Glomerular visceral epithelial cell (primary cell): ENCODE measurements at regions not wholly inside any gene's neighbourhood (a gene's known extent, or its start where the extent isn't known, plus 50 kb on each side); places are given as distances from the start of the nearest gene placed in this dataset.
"Not testable (repeated sequence)": the region's sequence is repeated elsewhere in the genome, so short reads cannot be mapped to it uniquely, and the experiment has no call there.

Experiments
- DNase-seq: peaks from one replicate; pipeline ENCODE4 v3.0.0-alpha.2; 2016; ENCODE audit errors: extremely low spot score

- DNase-seq = no peak
Observed at GRCh38 chr3:86794361-86795065, 196.4 kb downstream of the VGLL3 start.

GRCh38 chr3:86793786-86794185, 197.2 kb downstream of the VGLL3 start:
- peak; percentile 89 for DNase-seq

DNA sequence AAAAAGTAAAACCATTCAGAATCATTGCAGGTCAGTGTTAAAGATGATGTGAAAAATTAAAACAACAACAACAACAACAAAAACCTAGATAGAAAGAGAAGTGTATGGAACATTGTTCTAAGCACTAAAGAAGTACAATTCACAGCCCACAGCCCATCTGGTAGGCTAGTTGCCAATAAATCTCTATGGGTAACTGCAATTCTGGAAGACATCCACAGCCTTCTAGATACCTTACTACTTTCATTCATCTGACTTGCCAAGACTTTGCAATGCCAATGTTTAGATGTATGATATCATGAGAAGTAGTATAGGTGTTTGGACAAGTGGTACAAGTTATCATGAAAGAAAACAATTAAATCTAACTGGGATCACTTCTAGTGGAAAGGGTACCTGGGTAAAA, 198.6 kb downstream of the VGLL3 start:
- peak; percentile 22 for DNase-seq

DNA sequence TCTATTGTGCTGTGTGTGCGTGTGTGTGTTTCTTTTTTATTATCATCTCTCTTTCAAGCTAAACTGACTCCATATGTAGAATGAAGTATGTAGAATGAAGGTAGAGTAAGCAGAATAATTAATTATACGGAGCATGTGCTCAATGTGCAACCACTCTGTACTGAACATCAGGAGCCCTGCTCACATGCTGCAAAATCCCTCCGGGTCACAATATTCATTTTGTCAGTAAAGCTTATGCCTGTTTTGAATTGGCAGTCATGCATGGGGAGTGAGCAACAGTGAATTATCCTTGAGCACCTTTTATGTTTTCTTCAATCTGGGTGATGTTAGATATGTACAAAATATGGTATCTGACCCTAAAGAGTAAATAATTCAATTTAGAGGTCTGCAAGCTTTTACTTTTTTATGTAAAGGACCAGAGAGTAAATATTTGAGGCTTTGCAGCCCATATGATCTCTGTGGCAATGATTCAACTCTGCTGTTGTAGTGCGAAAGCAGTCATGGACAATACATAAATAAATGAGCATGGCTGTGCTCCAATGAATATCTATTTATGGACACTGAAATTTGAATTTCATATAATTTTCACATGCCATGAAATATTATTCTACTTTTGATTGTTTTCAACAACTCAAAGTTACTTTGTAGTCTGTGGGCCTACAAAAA, 199.9 kb downstream of the VGLL3 start:
- DNase-seq = no peak

- peak; percentile 74 for DNase-seq
Observed at GRCh38 chr3:86788371-86788770, 202.6 kb downstream of the VGLL3 start.

DNA sequence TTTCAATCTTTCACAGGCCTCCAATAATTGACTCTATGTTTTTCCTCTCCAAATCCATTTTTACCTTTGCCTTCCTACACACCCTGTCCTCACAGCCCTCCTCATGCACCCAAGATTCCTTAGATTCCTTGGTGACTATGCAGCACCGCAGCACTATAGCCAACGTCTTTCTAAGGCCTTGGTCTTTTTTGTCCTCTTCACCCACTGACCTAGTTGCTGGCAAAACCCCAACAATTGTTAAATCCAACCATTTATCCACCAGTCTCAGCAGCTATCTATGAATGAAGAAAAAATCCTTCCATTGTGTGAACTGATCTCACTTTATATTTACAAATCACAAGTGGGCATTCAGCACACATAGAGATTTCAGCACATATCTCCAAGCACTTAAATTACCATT, 203.9 kb downstream of the VGLL3 start:
- peak; percentile 70 for DNase-seq

DNA sequence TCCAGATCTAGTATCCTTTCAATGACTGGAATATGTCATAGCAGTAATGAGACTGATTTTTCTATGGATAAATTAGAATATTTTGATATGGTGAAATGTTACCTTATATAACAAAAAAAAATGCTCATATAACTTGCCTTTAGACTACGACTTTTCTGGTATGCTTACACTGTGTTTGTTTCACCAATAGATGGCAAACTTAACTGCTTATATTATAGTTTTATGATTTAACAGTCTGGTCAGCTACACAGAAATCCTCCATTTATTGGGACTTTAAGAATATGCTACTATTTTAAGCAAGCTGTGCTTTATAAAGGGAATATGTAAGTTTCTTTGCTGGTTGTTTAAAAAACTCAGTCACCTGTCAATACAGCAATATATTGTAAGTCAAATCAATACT, 205.6 kb downstream of the VGLL3 start:
- DNase-seq = peak; percentile 25

- no peak for DNase-seq
Observed at GRCh38 chr3:86782866-86783265, 208.1 kb downstream of the VGLL3 start.

DNA sequence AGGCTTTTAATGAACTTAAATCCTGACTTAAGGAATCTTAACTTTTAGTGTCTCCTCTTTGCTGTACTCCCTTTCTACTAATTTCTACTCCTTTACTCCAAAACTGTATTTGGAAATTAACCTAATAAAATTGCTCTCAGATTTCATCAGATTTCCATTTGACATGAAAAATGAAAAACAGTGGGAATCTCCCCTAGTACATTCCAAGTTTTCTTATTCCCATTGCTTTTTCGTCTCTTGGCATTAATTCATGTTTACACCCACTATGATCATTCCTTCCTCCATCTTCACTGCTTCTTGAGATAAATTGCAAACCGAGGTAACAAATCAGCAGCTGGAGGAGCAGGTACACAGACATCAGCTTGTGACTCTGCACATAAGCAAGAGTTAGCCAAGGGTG, 208.7 kb downstream of the VGLL3 start:
- DNase-seq = no peak

DNA sequence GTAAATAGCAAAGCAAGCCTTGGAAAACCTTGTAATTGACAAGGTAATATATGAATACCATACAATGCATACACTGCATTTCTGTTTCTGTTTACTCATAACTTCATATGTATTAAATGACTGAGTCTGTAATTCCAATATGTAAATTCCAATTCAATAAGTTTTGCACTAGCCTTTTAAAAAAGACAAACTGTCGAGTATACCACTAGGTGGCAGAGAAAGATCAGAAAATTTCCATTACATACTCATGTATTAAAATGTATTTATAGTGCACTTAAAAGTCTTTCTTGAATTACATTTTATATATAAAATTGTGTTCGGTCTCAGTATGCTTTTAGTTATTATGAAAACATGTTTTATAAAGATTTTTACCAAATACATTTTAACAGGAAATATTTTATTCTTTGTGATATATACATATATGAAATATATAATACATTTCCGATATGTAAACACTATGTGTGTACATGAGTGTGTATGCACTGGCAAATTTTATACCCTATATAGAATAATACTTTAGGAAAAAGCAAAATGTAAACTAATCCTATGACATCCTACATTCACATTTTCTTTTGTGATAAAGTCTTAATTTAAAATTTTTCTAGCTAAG, 216.8 kb downstream of the VGLL3 start:
- DNase-seq = peak; percentile 39

GRCh38 chr3:86772699-86773098, 218.2 kb downstream of the VGLL3 start:
- no peak for DNase-seq

DNA sequence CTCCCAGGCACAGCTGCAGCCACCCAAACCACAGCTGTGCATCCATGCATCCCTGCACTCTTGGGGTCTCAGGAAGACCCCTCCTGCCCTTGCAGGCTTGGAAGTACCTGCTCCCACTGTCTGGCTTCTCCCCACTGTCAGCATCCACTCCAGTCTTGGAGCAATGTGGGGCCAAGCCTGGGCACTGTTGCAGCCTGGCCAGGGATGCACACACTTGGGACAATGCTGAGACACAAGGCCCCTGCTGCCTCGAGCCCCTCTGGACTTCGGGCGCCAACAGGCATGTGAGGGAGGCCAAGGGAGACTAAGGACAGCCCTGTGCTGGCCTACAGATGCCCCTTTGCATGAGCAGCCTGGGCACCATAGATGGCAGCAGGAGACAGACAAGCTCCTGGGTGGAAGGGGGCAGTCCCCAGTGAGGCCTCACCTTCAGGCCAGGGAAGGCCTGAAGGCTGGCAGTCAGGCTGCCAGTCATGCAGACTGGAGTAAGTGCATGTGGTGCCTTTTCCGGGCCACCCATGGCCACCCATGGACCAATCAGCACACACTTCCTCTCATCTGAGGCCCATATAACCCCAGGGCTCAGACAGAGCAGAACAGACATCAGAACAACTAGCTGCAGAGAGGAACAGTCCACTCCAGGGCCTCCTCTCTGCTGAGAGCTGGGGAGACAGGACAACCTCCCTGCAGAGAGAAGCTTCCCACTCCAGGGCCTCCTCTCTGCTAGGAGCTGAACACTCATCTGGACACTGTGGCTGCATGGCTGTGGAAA, 219.0 kb downstream of the VGLL3 start:
- DNase-seq = no peak

DNA sequence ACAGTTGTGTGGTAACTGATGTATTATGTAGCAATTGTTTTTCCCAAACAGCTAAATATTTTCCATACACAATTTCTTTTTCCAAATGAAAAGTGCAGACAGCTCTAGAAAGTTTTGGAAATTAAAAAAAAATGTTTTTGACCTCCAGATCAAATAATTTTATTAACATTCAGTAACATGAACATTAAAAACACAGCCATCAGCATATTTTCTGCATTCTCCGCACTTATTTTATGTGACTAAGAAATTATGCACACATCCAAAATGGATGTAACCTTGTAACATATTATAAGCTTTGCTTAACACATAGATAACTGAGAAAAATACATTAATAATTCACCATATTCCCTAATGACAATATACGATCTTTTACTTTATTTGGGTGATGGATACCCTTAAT, 224.6 kb downstream of the VGLL3 start:
- DNase-seq = no peak

DNA sequence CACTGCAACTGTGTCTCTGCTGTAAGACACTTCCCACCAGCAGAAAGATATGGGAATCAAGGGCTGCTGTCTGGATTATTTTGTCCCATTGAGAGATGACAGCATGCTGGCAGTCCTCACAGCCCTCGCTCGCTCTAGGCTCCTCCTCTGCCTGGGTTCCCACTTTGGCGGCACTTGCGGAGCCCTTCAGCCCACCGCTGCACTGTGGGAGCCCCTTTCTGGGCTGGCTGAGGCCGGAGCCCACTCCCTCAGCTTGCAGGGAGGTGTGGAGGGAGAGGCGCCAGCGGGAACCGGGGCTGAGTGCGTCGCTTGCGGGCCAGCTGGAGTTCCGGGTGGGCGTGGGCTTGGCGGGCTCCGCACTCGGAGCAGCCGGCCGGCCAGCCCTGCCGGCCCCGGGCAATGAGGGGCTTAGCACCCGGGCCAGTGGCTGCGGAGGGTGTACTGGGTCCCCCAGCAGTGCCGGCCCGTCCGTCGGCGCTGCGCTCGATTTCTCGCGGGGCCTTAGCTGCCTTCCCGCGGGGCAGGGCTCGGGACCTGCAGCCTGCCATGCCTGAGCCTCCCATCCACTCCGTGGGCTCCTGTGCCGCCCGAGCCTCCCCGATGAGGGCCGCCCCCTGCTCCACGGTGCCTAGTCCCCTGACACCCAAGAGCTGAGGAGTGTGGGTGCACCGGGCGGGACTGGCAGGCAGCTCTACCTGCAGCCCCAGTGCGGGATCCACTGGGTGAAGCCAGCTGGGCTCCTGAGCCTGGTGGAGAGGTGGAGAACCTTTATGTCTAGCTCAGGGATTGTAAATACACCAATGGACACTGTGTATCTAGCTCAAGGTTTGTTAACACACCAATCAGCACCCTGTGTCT, 233.4 kb downstream of the VGLL3 start:
- DNase-seq = not testable (repeated sequence)

DNA sequence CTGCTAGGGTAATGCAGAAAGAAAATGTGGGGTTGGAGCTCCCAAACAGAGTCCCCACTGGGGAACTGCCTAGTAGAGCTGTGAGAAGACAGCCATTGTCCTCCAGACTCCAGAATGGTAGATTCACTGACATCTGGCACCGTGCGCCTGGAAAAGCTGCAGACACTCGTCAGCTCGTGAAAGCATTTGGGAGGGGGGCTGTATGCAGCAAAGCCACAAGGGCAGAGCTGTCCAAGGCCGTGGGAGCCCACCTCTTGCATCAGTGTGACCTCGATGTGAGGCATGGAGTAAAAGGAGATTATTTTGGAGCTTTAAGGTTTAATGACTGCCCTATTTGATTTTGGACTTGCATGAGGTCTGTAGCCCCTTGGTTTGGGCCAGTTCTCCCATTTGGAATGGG, 242.9 kb downstream of the VGLL3 start:
- no peak for DNase-seq

- no peak for DNase-seq
Observed at GRCh38 chr3:86744051-86744450, 246.9 kb downstream of the VGLL3 start.

DNA sequence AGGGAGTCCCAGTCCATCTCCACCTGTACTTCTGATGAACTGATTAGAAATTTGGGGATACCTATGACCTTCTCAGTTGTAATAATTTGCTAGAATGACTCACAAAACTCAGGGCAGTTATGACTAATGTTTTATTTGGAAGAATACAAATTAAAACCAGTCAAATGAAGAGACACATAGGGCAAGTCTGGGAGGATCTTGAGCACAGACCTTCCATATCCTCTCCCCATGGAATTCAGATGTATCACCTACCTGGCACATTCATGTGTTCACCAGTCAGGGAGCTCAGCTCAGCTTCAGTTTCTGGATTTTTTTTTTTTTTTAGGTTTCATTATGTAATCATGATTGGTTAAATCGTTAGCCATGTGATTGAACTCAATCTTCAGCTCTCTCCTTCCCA, 247.7 kb downstream of the VGLL3 start:
- no peak for DNase-seq

DNA sequence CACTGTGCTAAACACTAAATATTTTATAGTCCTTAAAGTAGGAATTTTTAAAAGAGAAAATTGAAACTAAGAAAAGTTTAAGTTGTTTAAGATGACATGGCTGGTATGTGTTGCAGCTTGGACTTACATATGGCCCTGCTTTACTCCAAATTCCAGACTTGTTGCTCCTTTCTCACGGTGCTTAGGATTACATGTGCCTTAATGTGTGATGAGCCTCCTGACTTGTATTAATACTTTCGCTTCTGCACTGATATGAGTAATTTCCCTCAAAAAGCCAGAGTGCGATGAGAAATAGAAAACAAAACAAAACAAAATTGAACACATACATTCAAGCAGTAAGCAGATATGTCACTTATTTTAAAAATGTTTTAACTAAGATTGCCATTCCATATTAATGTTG, 250.2 kb downstream of the VGLL3 start:
- DNase-seq = no peak

DNA sequence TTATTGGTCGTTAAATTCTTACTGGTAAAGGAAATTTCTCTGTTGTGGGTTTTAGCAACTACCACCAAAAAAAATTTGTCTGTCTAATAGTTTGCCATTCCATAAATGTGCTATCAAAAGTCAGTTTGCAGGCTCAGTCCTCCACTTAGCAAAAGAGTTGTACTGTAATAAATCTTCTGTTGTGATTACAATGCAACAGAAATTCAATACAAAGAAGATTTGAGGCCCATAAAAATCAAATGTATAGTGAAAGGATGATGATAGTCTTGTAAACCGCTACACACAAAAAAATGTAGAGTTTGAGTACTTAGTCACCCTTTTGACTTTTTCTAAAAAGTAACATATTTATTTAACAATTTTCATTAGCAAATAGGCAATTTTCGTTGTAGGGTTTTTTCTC, 251.7 kb downstream of the VGLL3 start:
- DNase-seq = no peak

- no peak for DNase-seq
Observed at GRCh38 chr3:86738684-86739083, 252.3 kb downstream of the VGLL3 start.

DNA sequence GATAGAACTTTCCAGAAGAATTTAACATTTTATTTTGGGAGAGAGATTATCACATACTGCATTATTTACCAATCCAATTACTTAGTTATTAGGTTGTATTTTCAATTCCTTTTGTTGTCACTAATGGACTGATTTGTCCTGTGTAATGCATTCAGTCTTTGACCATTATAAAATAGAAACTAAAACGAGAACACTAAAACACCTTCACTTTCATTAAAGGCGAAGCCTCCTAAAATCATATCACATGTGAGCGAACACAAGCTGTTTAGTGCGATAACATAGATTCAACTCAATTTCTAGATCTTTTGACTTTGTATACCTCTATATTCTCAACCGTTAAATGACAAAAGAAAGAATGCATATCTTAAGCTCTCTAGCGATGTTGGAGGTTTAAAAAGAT, 253.4 kb downstream of the VGLL3 start:
- DNase-seq = no peak

DNA sequence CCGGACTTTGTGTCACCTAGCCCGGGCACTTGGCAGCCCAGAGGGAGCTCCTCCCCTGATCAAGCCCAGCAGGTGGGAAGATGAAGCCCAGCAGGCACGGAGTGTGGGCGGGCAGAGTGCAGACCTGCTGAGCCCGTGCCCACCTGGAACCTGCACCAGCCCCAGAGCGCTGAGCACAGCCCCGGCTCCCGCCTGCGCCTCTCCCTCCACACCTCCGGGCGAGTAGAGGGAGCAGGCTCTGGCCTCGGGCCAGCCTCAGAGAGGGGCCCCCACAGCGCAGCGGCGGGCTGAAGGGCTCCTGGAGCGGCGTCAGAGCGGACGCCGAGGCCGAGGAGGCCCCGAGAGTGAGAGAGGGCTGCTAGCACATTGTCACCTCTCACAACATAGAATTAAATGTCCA, 257.7 kb downstream of the VGLL3 start:
- DNase-seq = no peak
